BLaER1 treated with 17β-estradiol and CSF1 and Interleukin-3, amounts not matched to agents 10 nM and 100 nM (cell line): ENCODE measurements at regions not wholly inside any gene's neighbourhood (a gene's known extent, or its start where the extent isn't known, plus 50 kb on each side); places are given as distances from the start of the nearest gene placed in this dataset.

Source experiments
- H3K27ac ChIP-seq, 11 experiments: shearing (Covaris generic); formaldehyde crosslinking; 2 replicates each; pipeline ENCODE4 v1.8.1; 2022
- H3K27me3 ChIP-seq, 11 experiments: shearing (Covaris generic); formaldehyde crosslinking; 2 replicates each; pipeline ENCODE4 v1.8.1; 2022
- H3K36me3 ChIP-seq, 11 experiments: shearing (Covaris generic); formaldehyde crosslinking; 2 replicates each; pipeline ENCODE4 v1.8.1; 2022
- H3K4me1 ChIP-seq, 10 experiments: shearing (Covaris generic); formaldehyde crosslinking; 2 replicates each; pipeline ENCODE4 v1.8.1; 2022
- H3K4me2 ChIP-seq, 11 experiments: shearing (Covaris generic); formaldehyde crosslinking; 2 replicates each; pipeline ENCODE4 v1.8.1; 2022
- H3K4me3 ChIP-seq, 10 experiments: shearing (Covaris generic); formaldehyde crosslinking; 2 replicates each; pipeline ENCODE4 v1.8.1; 2022
- H3K9ac ChIP-seq, 11 experiments: shearing (Covaris generic); formaldehyde crosslinking; 2 replicates each; pipeline ENCODE4 v1.8.1; 2022
- H3K9me3 ChIP-seq, 11 experiments: shearing (Covaris generic); formaldehyde crosslinking; replicated peaks in 1 of 11; 2 replicates each; pipeline ENCODE4 v1.8.1; 2022
- H4K20me1 ChIP-seq, 11 experiments: shearing (Covaris generic); formaldehyde crosslinking; 2 replicates each; pipeline ENCODE4 v1.8.1; 2022
- Cebpa-rat ChIP-seq, 11 experiments: shearing (Covaris generic); IDR thresholded peaks; 2 replicates each; pipeline ENCODE4 v1.8.1; 2022

GRCh38 chr12:131616738-131617137 lies 94.2 kb upstream of the SFSWAP start:
- H3K36me3 ChIP-seq, result no peaks in the 10 kb centered on the region
- H3K4me3 ChIP-seq, result no peak overlapping the region
- H3K4me1 ChIP-seq, result peaks cover 0 to 7% (median 3%) of the 10 kb centered on the region in 10 experiments; a peak in 18 of 20 replicates
- H3K9ac ChIP-seq, result no peak overlapping the region
- H3K27me3 ChIP-seq, result peaks cover 22 to 70% (median 52%) of the 10 kb centered on the region in 11 experiments; a peak in 20 of 22 replicates
- H4K20me1 ChIP-seq, result peaks cover 0 to 26% (median 10%) of the 10 kb centered on the region in 11 experiments; a peak in 10 of 22 replicates
- H3K27ac ChIP-seq, result no peak overlapping the region
- TF ChIP-seq Cebpa-rat (IDR thresholded peaks at IDR 0.05), result no peak
- no peaks in the 10 kb centered on the region for H3K9me3 ChIP-seq
- no peak overlapping the region for H3K4me2 ChIP-seq

DNA sequence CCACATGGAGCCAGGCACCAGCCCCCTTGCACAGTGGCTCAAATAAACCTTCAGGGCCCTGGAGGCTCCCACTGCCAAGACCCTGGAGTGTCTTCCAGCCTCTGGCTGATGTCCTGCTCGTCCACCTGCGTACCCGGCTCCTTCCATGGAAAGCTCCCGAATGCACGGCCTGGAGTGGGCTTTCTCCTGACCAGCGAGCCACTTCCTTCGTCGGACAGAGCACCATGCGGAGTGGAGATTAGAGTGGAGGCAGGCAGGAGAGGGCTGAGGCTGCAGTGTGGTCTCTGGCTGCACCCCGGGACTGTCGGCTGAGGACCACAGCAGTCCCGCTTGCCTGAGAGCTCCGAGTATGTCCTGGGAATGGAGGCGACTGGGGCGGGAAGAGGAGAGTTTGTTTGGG lies 93.7 kb upstream of the SFSWAP start:
- no peaks in the 10 kb centered on the region for H3K9me3 ChIP-seq
- no peak for TF ChIP-seq Cebpa-rat (IDR thresholded peaks at IDR 0.05)
- no peak overlapping the region for H3K4me3 ChIP-seq
- no peak overlapping the region for H3K9ac ChIP-seq
- H3K4me1 ChIP-seq, result peaks cover 4 to 11% (median 8%) of the 10 kb centered on the region in 10 experiments
- peaks cover 27 to 75% (median 56%) of the 10 kb centered on the region in 11 experiments for H3K27me3 ChIP-seq
- peaks cover 0 to 26% (median 10%) of the 10 kb centered on the region in 11 experiments; a peak in 10 of 22 replicates for H4K20me1 ChIP-seq
- H3K4me2 ChIP-seq, result no peak overlapping the region
- H3K36me3 ChIP-seq, result no peaks in the 10 kb centered on the region
- no peak overlapping the region for H3K27ac ChIP-seq

DNA sequence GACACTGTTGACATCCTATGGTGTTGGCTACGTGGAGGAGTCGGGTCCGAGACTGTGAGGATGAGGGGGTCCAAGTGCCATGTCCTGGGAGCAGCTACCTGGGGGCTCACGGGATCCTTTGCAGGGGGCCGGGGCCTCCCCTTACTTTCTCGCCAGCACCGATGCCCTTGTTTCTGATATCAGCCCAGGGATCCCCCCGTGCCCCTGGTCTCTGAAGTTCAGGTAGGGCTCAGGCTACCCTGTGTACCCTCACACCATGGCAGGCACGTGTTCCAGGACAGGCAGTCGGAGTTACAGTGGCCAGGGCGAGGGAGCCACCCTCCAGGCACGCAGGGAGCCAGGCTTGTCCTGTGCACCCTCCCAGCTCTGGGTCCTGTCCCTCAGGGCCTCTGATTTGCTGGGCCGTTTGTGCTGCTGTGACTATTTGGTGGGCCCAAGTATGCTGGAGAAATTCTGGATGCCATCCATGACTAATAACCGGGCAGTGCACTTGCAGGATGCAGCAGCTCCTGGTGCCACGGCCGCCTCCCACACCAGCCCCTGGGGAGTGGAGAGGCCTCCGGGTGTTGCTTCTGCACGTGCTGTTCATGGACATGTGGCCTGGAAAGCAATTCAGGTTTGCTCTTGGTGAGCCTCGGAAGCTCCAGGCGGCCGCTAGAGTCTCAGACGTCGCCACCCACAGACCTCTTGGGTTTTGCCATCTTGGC lies 93.1 kb upstream of the SFSWAP start:
- peaks cover 27 to 80% (median 59%) of the 10 kb centered on the region in 11 experiments for H3K27me3 ChIP-seq
- peaks cover 5 to 13% (median 10%) of the 10 kb centered on the region in 10 experiments for H3K4me1 ChIP-seq

DNA sequence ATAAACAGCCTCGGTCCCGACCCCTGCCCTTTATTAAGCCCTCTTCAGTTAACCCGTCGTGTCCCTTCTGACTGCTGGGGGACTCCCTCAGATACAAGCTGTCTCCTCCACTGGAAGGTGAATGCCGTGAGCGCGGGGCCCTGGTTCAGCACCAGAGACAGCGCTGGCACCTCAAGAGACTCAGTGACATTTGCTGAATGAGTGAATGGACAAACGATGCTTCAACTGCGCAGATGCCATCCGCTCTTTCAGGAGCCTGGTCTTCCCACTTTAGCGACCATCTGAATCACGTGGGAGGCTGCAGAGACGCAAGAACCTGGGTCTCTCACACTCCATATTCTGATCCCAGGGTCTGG lies 92.6 kb upstream of the SFSWAP start:
- peaks cover 5 to 13% (median 10%) of the 10 kb centered on the region in 10 experiments for H3K4me1 ChIP-seq

More for the DNA sequence above, 93.1 kb upstream of the SFSWAP start:
- Histone ChIP-seq H4K20me1 (peaks cover 0 to 26% (median 10%) of the 10 kb centered on the region in 11 experiments; a peak in 10 of 22 replicates), H3K27ac (no peak overlapping the region), H3K9me3 (no peaks in the 10 kb centered on the region), H3K4me3 (no peak overlapping the region), H3K9ac (no peak overlapping the region), H3K4me2 (no peak overlapping the region), H3K36me3 (no peaks in the 10 kb centered on the region)
- TF ChIP-seq Cebpa-rat (IDR thresholded peaks at IDR 0.05), result no peak

DNA sequence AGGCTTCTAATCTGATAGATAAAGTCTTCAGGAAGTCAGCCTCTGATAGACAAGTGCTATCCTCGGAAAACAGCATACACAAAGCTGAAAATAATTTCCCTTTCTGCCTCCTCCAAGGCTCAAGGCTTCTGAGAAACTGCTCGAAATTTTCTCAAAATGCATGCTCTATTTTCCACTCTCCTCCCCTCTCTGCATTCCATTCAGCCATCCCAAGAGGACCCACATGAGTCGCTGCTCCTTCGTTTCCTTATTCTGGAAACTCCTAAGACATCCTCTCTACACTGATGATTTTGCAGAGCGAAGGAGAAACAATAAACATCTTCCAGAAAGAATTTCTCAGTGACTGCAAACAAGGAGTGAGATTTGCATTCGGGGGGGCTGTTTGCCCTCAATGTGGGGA lies 92.2 kb upstream of the SFSWAP start:
- no peak overlapping the region for H3K9ac ChIP-seq
- no peak overlapping the region for H3K4me3 ChIP-seq
- H3K27me3 ChIP-seq, result peaks cover 28 to 85% (median 60%) of the 10 kb centered on the region in 11 experiments
- no peaks in the 10 kb centered on the region for H3K36me3 ChIP-seq
- peaks cover 5 to 15% (median 10%) of the 10 kb centered on the region in 10 experiments for H3K4me1 ChIP-seq
- peaks cover 0 to 26% (median 10%) of the 10 kb centered on the region in 11 experiments; a peak in 10 of 22 replicates for H4K20me1 ChIP-seq
- H3K9me3 ChIP-seq, result no peaks in the 10 kb centered on the region
- TF ChIP-seq Cebpa-rat (IDR thresholded peaks at IDR 0.05), result no peak
- H3K4me2 ChIP-seq, result no peak overlapping the region
- H3K27ac ChIP-seq, result no peak overlapping the region

More for the DNA sequence above, 92.6 kb upstream of the SFSWAP start:
- Histone ChIP-seq H3K27me3 (peaks cover 27 to 81% (median 60%) of the 10 kb centered on the region in 11 experiments), H3K4me3 (no peak overlapping the region), H3K4me2 (no peak overlapping the region), H3K27ac (no peak overlapping the region), H4K20me1 (peaks cover 0 to 26% (median 10%) of the 10 kb centered on the region in 11 experiments; a peak in 10 of 22 replicates), H3K9ac (no peak overlapping the region), H3K9me3 (no peaks in the 10 kb centered on the region), H3K36me3 (no peaks in the 10 kb centered on the region)
- TF ChIP-seq Cebpa-rat (IDR thresholded peaks at IDR 0.05), result no peak

DNA sequence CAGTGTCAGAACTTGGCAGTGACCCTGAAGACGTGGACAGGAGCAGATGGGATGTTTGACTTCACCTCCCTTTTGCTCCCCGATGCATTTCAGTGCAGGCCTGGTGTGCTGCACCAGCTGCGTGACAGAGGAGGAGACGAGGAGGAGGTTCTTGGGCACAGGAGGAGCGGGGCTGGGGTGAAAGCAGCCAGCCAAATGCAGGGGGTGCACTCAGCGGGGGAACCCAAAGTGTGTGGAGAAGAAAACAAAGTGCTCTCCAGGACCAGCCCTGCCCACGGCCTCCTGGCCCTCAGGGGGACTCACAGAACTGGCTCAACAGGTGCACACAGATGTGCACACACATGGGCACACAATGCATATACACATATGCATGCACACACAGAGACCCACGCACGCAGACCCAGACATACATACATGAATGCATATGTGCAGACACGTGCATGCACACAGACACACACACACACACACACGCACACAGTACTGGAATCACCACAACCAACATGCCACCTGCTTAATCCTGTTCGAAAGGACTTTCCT lies 91.7 kb upstream of the SFSWAP start:
- Histone ChIP-seq H3K27ac (no peak overlapping the region), H3K9me3 (peaks cover 0 to under 1% (median 0%) of the 10 kb centered on the region in 11 experiments; a peak in 2 of 22 replicates), H3K4me1 (peaks cover 5 to 19% (median 15%) of the 10 kb centered on the region in 10 experiments), H3K27me3 (peaks cover 30 to 90% (median 62%) of the 10 kb centered on the region in 11 experiments), H3K4me2 (no peak overlapping the region), H3K9ac (no peak overlapping the region), H3K36me3 (no peaks in the 10 kb centered on the region), H4K20me1 (peaks cover 0 to 26% (median 10%) of the 10 kb centered on the region in 11 experiments; a peak in 10 of 22 replicates), H3K4me3 (no peak overlapping the region)
- TF ChIP-seq Cebpa-rat (IDR thresholded peaks at IDR 0.05), result no peak

DNA sequence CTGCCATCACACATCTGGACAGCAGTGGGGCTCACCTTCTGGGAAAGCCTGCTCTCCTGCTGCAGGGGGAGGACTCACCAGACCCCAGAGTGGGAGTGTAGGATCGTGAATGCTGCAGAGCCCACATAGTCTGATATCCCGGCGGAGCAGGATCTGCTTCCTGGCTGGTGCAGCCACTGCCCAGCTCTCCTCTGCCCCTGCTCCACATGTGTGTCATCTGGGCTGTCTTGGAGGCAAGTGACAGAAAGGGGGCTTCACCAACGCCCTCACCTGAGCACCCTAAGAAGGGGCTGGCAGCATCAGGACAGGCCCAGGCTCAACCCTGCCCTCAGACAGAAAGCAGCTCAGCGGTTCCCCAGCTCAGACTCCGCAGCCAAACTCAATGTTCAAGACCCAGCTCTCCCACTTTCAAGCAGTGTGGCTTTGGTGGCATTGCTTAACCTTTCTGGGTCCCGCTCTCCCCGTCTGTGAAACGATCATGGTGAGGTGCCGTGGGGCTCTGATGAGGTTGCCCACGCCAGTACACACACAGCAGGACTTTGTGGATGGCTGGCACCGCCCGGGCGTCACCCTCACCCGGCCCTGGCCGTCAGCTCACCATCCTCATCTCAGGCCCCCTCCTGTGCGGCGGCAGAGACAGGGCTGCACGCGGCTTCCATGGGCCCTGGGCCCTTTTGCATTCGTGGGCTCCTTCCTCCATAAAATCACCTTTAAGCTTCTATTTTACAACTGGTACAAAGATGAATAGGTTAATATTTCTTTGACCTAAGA lies 91.0 kb upstream of the SFSWAP start:
- H3K36me3 ChIP-seq, result no peaks in the 10 kb centered on the region
- no peak overlapping the region for H3K4me3 ChIP-seq
- H4K20me1 ChIP-seq, result peaks cover 0 to 26% (median 10%) of the 10 kb centered on the region in 11 experiments; a peak in 10 of 22 replicates
- H3K4me2 ChIP-seq, result no peak overlapping the region
- H3K4me1 ChIP-seq, result peaks cover 5 to 27% (median 19%) of the 10 kb centered on the region in 10 experiments
- H3K9ac ChIP-seq, result no peak overlapping the region
- peaks cover 36 to 96% (median 69%) of the 10 kb centered on the region in 11 experiments for H3K27me3 ChIP-seq
- H3K9me3 ChIP-seq, result peaks cover 0 to 3% (median 1%) of the 10 kb centered on the region in 11 experiments; a peak in 7 of 22 replicates
- TF ChIP-seq Cebpa-rat (IDR thresholded peaks at IDR 0.05), result no peak
- H3K27ac ChIP-seq, result no peak overlapping the region

DNA sequence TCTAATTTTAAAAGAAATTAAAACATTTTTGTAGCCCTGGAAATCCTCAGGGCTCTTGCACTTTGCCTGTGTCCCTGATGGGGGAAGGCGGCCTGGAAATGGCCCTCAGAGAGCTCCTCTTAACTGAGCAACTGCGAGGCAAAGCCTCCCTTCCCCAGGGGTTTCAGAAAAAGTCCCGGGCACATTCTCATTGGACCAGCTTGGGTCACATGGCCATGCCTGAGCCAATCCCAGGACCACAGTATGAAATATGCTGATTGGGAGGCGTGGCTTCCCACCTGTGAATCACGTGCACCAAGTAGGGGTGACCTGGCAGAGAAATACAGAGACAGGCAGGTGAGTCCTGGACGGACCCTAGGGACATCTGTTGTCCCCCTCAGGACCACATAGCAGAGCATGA lies 90.4 kb upstream of the SFSWAP start:
- Histone ChIP-seq H3K4me2 (no peak overlapping the region), H3K27ac (no peak overlapping the region), H3K4me1 (peaks cover 5 to 30% (median 19%) of the 10 kb centered on the region in 10 experiments), H3K36me3 (no peaks in the 10 kb centered on the region), H4K20me1 (peaks cover 0 to 25% (median 10%) of the 10 kb centered on the region in 11 experiments; a peak in 10 of 22 replicates), H3K4me3 (no peak overlapping the region), H3K9ac (no peak overlapping the region), H3K27me3 (peaks cover 40 to 96% (median 75%) of the 10 kb centered on the region in 11 experiments), H3K9me3 (peaks cover 0 to 8% (median 6%) of the 10 kb centered on the region in 11 experiments; a peak in 10 of 22 replicates)
- no peak for TF ChIP-seq Cebpa-rat (IDR thresholded peaks at IDR 0.05)
